Erythroblast (primary cell): ENCODE measurements at regions not wholly inside any gene's neighbourhood (a gene's known extent, or its start where the extent isn't known, plus 50 kb on each side); places are given as distances from the start of the nearest gene placed in this dataset.

Experiments used
- GATA1 ChIP-seq: IDR thresholded peaks from 2 replicates; pipeline ENCODE4 v1.6.1; 2011; ENCODE audit warnings: low read depth, mild to moderate bottlenecking, control low read depth, low read length, moderate library complexity
- POLR2A ChIP-seq: IDR thresholded peaks from 2 replicates; pipeline ENCODE4 v1.6.1; 2011; ENCODE audit warnings: mild to moderate bottlenecking, low read length

- TF ChIP-seq POLR2A (no peak), GATA1 (no peak)
These were observed 66.7 kb upstream of the ZNF217 start for GRCh38 chr20:53660078-53660909.
